ENCODE measurements at regions not wholly inside any gene's neighbourhood (a gene's known extent, or its start where the extent isn't known, plus 50 kb on each side); places are given as distances from the start of the nearest gene placed in this dataset.

DNA sequence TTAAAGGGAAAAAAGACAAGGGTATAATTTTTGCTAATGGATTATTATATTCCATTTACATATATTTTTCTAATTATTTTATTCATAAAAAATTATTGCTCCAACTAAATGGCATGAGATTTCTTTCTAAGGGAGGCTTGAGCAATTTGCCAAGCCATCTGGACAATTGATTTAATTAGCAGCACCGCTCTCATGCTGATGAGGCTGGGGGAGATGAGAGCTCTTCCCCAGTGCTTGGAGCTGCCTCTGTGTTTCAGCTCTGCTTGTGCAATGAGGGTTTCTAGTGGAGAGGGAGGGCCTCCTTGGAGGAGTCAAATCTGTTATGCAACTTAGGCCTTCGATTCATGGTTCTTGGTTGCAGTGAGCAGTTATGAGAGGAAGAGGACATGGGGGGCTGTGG lies 574.3 kb downstream of the TCERG1L start:
- Histone ChIP-seq H3K4me2 (no peak overlapping the region), H3K4me3 (no peak overlapping the region), H3K4me1 (no peaks in the 10 kb centered on the region), H3K27ac (no peak overlapping the region), H3K9me3 (no peaks in the 10 kb centered on the region; the same call in 2 of the 3 replicates)
- TF ChIP-seq, protein P1, sequence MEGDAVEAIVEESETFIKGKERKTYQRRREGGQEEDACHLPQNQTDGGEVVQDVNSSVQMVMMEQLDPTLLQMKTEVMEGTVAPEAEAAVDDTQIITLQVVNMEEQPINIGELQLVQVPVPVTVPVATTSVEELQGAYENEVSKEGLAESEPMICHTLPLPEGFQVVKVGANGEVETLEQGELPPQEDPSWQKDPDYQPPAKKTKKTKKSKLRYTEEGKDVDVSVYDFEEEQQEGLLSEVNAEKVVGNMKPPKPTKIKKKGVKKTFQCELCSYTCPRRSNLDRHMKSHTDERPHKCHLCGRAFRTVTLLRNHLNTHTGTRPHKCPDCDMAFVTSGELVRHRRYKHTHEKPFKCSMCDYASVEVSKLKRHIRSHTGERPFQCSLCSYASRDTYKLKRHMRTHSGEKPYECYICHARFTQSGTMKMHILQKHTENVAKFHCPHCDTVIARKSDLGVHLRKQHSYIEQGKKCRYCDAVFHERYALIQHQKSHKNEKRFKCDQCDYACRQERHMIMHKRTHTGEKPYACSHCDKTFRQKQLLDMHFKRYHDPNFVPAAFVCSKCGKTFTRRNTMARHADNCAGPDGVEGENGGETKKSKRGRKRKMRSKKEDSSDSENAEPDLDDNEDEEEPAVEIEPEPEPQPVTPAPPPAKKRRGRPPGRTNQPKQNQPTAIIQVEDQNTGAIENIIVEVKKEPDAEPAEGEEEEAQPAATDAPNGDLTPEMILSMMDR (IDR thresholded peaks at IDR 0.05) = no peak
- TF ChIP-seq RCOR1 (IDR thresholded peaks at IDR 0.05; ENCODE audit: low read depth, low read length) (no peak), FOSB (CRISPR knock-in tag; IDR thresholded peaks at IDR 0.05) (no peak), HOXB5 (CRISPR knock-in tag; IDR thresholded peaks at IDR 0.05) (no peak), NFE2L2 (conservative IDR thresholded peaks at IDR 0.05; ENCODE audit: low read length) (no peak), BHLHE40 (IDR thresholded peaks at IDR 0.05; ENCODE audit: low read depth, low read length) (no peak), MYC (IDR thresholded peaks at IDR 0.05; ENCODE audit: borderline replicate concordance, low read length) (no peak), CEBPB (IDR thresholded peaks at IDR 0.05) (no peak), CHD4 (IDR thresholded peaks at IDR 0.05; ENCODE audit: borderline replicate concordance) (no peak), EP300 (IDR thresholded peaks at IDR 0.05) (no peak), KDM5A (IDR thresholded peaks at IDR 0.05) (no peak), RNF2 (IDR thresholded peaks at IDR 0.05; ENCODE audit: borderline replicate concordance, low read depth) (no peak)
- TF ChIP-seq, protein P2, sequence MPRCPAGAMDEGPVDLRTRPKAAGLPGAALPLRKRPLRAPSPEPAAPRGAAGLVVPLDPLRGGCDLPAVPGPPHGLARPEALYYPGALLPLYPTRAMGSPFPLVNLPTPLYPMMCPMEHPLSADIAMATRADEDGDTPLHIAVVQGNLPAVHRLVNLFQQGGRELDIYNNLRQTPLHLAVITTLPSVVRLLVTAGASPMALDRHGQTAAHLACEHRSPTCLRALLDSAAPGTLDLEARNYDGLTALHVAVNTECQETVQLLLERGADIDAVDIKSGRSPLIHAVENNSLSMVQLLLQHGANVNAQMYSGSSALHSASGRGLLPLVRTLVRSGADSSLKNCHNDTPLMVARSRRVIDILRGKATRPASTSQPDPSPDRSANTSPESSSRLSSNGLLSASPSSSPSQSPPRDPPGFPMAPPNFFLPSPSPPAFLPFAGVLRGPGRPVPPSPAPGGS (IDR thresholded peaks at IDR 0.05) = no peak
- WGBS (ENCODE audit: missing lambda C conversion rate) = 6% methylated on average over 2 of the region's 2 CpGs
- ATAC-seq (no peak), DNase-seq (ENCODE audit: low read depth in 1 of 2, low spot score in 1 of 2) (no peak), FAIRE-seq (no peak)
- ChIA-PET CTCF (no interaction called here), POLR2A (no interaction called here)

DNA sequence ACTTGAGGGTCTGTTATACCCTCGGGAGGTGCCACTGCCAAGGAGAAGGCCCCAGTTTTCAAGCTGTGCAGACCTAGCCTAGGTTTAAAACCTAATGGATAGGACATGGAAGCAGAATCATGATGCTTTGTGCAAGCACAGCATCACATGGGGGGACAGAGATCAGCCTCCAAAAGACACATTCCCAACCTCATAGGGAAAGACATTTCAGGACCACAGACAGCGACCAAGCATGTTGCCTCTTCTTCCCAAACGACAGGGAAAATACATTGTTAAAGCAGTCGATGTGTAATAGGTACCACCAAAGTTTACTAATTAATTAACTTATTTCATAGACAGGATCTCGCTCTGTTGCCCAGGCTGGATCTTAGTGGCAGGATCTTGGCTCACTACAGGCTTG lies 573.9 kb downstream of the TCERG1L start:
- TF ChIP-seq, protein P3, sequence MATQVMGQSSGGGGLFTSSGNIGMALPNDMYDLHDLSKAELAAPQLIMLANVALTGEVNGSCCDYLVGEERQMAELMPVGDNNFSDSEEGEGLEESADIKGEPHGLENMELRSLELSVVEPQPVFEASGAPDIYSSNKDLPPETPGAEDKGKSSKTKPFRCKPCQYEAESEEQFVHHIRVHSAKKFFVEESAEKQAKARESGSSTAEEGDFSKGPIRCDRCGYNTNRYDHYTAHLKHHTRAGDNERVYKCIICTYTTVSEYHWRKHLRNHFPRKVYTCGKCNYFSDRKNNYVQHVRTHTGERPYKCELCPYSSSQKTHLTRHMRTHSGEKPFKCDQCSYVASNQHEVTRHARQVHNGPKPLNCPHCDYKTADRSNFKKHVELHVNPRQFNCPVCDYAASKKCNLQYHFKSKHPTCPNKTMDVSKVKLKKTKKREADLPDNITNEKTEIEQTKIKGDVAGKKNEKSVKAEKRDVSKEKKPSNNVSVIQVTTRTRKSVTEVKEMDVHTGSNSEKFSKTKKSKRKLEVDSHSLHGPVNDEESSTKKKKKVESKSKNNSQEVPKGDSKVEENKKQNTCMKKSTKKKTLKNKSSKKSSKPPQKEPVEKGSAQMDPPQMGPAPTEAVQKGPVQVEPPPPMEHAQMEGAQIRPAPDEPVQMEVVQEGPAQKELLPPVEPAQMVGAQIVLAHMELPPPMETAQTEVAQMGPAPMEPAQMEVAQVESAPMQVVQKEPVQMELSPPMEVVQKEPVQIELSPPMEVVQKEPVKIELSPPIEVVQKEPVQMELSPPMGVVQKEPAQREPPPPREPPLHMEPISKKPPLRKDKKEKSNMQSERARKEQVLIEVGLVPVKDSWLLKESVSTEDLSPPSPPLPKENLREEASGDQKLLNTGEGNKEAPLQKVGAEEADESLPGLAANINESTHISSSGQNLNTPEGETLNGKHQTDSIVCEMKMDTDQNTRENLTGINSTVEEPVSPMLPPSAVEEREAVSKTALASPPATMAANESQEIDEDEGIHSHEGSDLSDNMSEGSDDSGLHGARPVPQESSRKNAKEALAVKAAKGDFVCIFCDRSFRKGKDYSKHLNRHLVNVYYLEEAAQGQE (IDR thresholded peaks at IDR 0.05) = peak; percentile 85
- TF ChIP-seq FOSL2 (IDR thresholded peaks at IDR 0.05) (no peak), FOSL2 (CRISPR knock-in tag; IDR thresholded peaks at IDR 0.05) (no peak), MYC (IDR thresholded peaks at IDR 0.05; ENCODE audit: borderline replicate concordance, low read length) (no peak), RFX5 (IDR thresholded peaks at IDR 0.05) (no peak), RAD21 (conservative IDR thresholded peaks at IDR 0.05 in 1 of 2, IDR thresholded peaks at IDR 0.05 in 1 of 2) (no peak), ESRRA (IDR thresholded peaks at IDR 0.05; ENCODE audit: borderline replicate concordance, low read length) (no peak)
- TF ChIP-seq, protein P2 (IDR thresholded peaks at IDR 0.05) = no peak
- TF ChIP-seq, protein P4, sequence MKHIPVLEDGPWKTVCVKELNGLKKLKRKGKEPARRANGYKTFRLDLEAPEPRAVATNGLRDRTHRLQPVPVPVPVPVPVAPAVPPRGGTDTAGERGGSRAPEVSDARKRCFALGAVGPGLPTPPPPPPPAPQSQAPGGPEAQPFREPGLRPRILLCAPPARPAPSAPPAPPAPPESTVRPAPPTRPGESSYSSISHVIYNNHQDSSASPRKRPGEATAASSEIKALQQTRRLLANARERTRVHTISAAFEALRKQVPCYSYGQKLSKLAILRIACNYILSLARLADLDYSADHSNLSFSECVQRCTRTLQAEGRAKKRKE (CRISPR knock-in tag; IDR thresholded peaks at IDR 0.05; ENCODE audit: low read depth) = no peak
- Histone ChIP-seq H3K4me3 (no peak overlapping the region), H3K27ac (no peak overlapping the region), H3K9me3 (no peaks in the 10 kb centered on the region; the same call in 2 of the 3 replicates), H3K4me1 (no peaks in the 10 kb centered on the region), H3K4me2 (no peak overlapping the region)
- POLR2A ChIA-PET = no interaction called here
- FAIRE-seq (no peak), DNase-seq (ENCODE audit: low read depth in 1 of 2, low spot score in 1 of 2) (no peak), ATAC-seq (no peak)
- CTCF ChIA-PET = no interaction called here
- WGBS (ENCODE audit: missing lambda C conversion rate) = 1% methylated on average over 5 of the region's 5 CpGs

All from A549 (cell line).